ENCODE measurements at regions not wholly inside any gene's neighbourhood (a gene's known extent, or its start where the extent isn't known, plus 50 kb on each side); places are given as distances from the start of the nearest gene placed in this dataset.

- Mint-ChIP-seq H3K9me3 (ENCODE audit: unreplicated experiment) (no peaks in the 10 kb centered on the region), H3K36me3 (ENCODE audit: insufficient read depth, unreplicated experiment) (no peaks in the 10 kb centered on the region), H3K4me1 (ENCODE audit: insufficient read depth, unreplicated experiment) (no peaks in the 10 kb centered on the region), H3K27me3 (ENCODE audit: insufficient read depth, unreplicated experiment) (no peaks in the 10 kb centered on the region), H3K4me3 (ENCODE audit: unreplicated experiment) (no peak overlapping the region), H3K27ac (ENCODE audit: low read depth, unreplicated experiment) (no peak overlapping the region)
- BruUV-seq (replicated peaks): no TSS peak
- DNase-seq (ENCODE audit: unreplicated experiment): no peak
- CTCF ChIA-PET: no interaction called here
- no peak for TF ChIP-seq CTCF (IDR thresholded peaks at IDR 0.05; ENCODE audit: unreplicated experiment)
- intact Hi-C loops (cut with micrococcal nuclease): no loop called here
- POLR2A ChIA-PET: interaction anchor here (1.8 kb wide), 1 partner anchor 11 kb away, joined by 7 read pairs; no protein-coding TSS in a partner anchor
These were observed 233.3 kb downstream of the DLEU7 start for GRCh38 chr13:50610238-50610637.

GRCh38 chr13:50611117-50611781, 232.2 kb downstream of the DLEU7 start:
- POLR2A ChIA-PET: no interaction called here
- Mint-ChIP-seq H3K27ac (ENCODE audit: low read depth, unreplicated experiment) (no peak overlapping the region), H3K4me3 (ENCODE audit: unreplicated experiment) (no peak overlapping the region), H3K36me3 (ENCODE audit: insufficient read depth, unreplicated experiment) (no peaks in the 10 kb centered on the region), H3K4me1 (ENCODE audit: insufficient read depth, unreplicated experiment) (no peaks in the 10 kb centered on the region), H3K9me3 (ENCODE audit: unreplicated experiment) (no peaks in the 10 kb centered on the region), H3K27me3 (ENCODE audit: insufficient read depth, unreplicated experiment) (no peaks in the 10 kb centered on the region)
- CTCF ChIA-PET: no interaction called here
- intact Hi-C loops (cut with micrococcal nuclease): no loop called here
- no TSS peak for BruUV-seq (replicated peaks)
- DNase-seq (ENCODE audit: unreplicated experiment): no peak
- TF ChIP-seq CTCF (IDR thresholded peaks at IDR 0.05; ENCODE audit: unreplicated experiment): no peak

- no peak for DNase-seq (ENCODE audit: unreplicated experiment)
- H3K9me3 Mint-ChIP-seq (ENCODE audit: unreplicated experiment): no peaks in the 10 kb centered on the region
- POLR2A ChIA-PET: interaction anchor here (1.0 to 1.3 kb wide), 2 partner anchors 10 to 40 kb away, joined by 3 read pairs; no protein-coding TSS in a partner anchor
- CTCF ChIA-PET: no interaction called here
- H3K4me3 Mint-ChIP-seq (ENCODE audit: unreplicated experiment): no peak overlapping the region
- intact Hi-C loops (cut with micrococcal nuclease): no loop called here
- peaks cover 13% of the 10 kb centered on the region for H3K4me1 Mint-ChIP-seq (ENCODE audit: insufficient read depth, unreplicated experiment)
- TF ChIP-seq CTCF (IDR thresholded peaks at IDR 0.05; ENCODE audit: unreplicated experiment): no peak
- no TSS peak for BruUV-seq (replicated peaks)
- no peak overlapping the region for H3K27ac Mint-ChIP-seq (ENCODE audit: low read depth, unreplicated experiment)
- H3K36me3 Mint-ChIP-seq (ENCODE audit: insufficient read depth, unreplicated experiment): no peaks in the 10 kb centered on the region
- no peaks in the 10 kb centered on the region for H3K27me3 Mint-ChIP-seq (ENCODE audit: insufficient read depth, unreplicated experiment)
These were observed 230.8 kb downstream of the DLEU7 start for GRCh38 chr13:50612717-50613116.

GRCh38 chr13:50613356-50613831, 230.1 kb downstream of the DLEU7 start:
- POLR2A ChIA-PET: interaction anchor here (0.7 to 1.3 kb wide), 3 partner anchors 10 to 652 kb away, joined by 3 read pairs; no protein-coding TSS in a partner anchor
- H3K4me1 Mint-ChIP-seq (ENCODE audit: insufficient read depth, unreplicated experiment): peaks cover 15% of the 10 kb centered on the region
- BruUV-seq (replicated peaks): no TSS peak
- DNase-seq (ENCODE audit: unreplicated experiment): no peak
- no peaks in the 10 kb centered on the region for H3K36me3 Mint-ChIP-seq (ENCODE audit: insufficient read depth, unreplicated experiment)
- no peaks in the 10 kb centered on the region for H3K27me3 Mint-ChIP-seq (ENCODE audit: insufficient read depth, unreplicated experiment)
- intact Hi-C loops (cut with micrococcal nuclease): no loop called here
- TF ChIP-seq CTCF (IDR thresholded peaks at IDR 0.05; ENCODE audit: unreplicated experiment): no peak
- CTCF ChIA-PET: no interaction called here
- H3K4me3 Mint-ChIP-seq (ENCODE audit: unreplicated experiment): no peak overlapping the region
- no peak overlapping the region for H3K27ac Mint-ChIP-seq (ENCODE audit: low read depth, unreplicated experiment)
- H3K9me3 Mint-ChIP-seq (ENCODE audit: unreplicated experiment): no peaks in the 10 kb centered on the region
